Lower leg skin (tissue), 4 donors: ENCODE measurements at regions not wholly inside any gene's neighbourhood (a gene's known extent, or its start where the extent isn't known, plus 50 kb on each side); places are given as distances from the start of the nearest gene placed in this dataset.

Experiments
- DNase-seq, 2 donors: peaks; one replicate each; pipeline ENCODE4 v3.0.0-alpha.2; 2019; ENCODE audit warnings: low spot score in 2 of 2
- H3K4me3 ChIP-seq: fragments of 200-600 bp; sonication (generic); 2 replicates; pipeline ENCODE4 v1.5.1; 2017; ENCODE audit warnings: mild to moderate bottlenecking, low read depth; ENCODE audit not compliant: poor library complexity, severe bottlenecking
- CTCF ChIP-seq, 3 donors: fragments of 450-650 bp; IDR thresholded peaks; one replicate each; pipeline ENCODE4 v1.5.1; 2016; ENCODE audit warnings: antibody characterized with exemption in 3 of 3, mild to moderate bottlenecking in 3 of 3, moderate library complexity in 2 of 3
- POLR2A ChIP-seq, 2 donors: fragments of 450-650 bp; IDR thresholded peaks; one replicate each; pipeline ENCODE4 v1.6.1; 2016 to 2017; ENCODE audit warnings: antibody characterized with exemption in 2 of 2, mild to moderate bottlenecking in 1 of 2, moderate library complexity in 1 of 2
- WGBS, 2 donors: methylation state at CpG; one replicate each; pipeline ENCODE4 v1.1.5; 2018; 5-methylcytosine and 5-hydroxymethylcytosine counted together
- intact Hi-C: fragments of 100-400 bp; cut with DNase I; formaldehyde crosslinking; loops from one replicate; pipeline ENCODE4 v1.15.0; 2023; ENCODE audit warnings: low total_unique reads

GRCh38 chr5:81846301-81846700 lies 95.4 kb upstream of the SSBP2 start:
- WGBS, 2 donors, result 44 to 48% methylated on average over 1 of the region's 1 CpG
- intact Hi-C loops, result no loop called here

GRCh38 chr5:81843845-81844244 lies 92.9 kb upstream of the SSBP2 start:
- no peak overlapping the region for H3K4me3 ChIP-seq
- intact Hi-C loops, result no loop called here
- WGBS, 2 donors, result 87 to 88% methylated on average over 2 of the region's 2 CpGs
- no peak for DNase-seq
- TF ChIP-seq CTCF (IDR thresholded peaks at IDR 0.05), result no peak
- TF ChIP-seq POLR2A (IDR thresholded peaks at IDR 0.05), result no peak

More at GRCh38 chr5:81846301-81846700, 95.4 kb upstream of the SSBP2 start:
- no peak for DNase-seq
- no peak overlapping the region for H3K4me3 ChIP-seq
- no peak for TF ChIP-seq CTCF (IDR thresholded peaks at IDR 0.05)
- TF ChIP-seq POLR2A (IDR thresholded peaks at IDR 0.05), result no peak

- intact Hi-C loops, result no loop called here
- no peak overlapping the region for H3K4me3 ChIP-seq
- TF ChIP-seq POLR2A (IDR thresholded peaks at IDR 0.05), result no peak
- no peak for TF ChIP-seq CTCF (IDR thresholded peaks at IDR 0.05)
- WGBS, 2 donors, result 46 to 56% methylated on average over 6 of the region's 6 CpGs
- DNase-seq, result no peak
Observed at GRCh38 chr5:81842795-81843398, 92.0 kb upstream of the SSBP2 start.

GRCh38 chr5:81839034-81839433 lies 88.1 kb upstream of the SSBP2 start:
- 78 to 79% methylated on average over 3 of the region's 3 CpGs for WGBS, 2 donors
- TF ChIP-seq CTCF (IDR thresholded peaks at IDR 0.05), result no peak
- no peak for TF ChIP-seq POLR2A (IDR thresholded peaks at IDR 0.05)
- no peak overlapping the region for H3K4me3 ChIP-seq
- no peak for DNase-seq
- intact Hi-C loops, result no loop called here

- intact Hi-C loops, result no loop called here
- no peak for DNase-seq
- 74 to 78% methylated on average over 2 of the region's 2 CpGs for WGBS, 2 donors
- H3K4me3 ChIP-seq, result no peak overlapping the region
- TF ChIP-seq POLR2A (IDR thresholded peaks at IDR 0.05), result no peak
- no peak for TF ChIP-seq CTCF (IDR thresholded peaks at IDR 0.05)
Observed at GRCh38 chr5:81838307-81838906, 87.5 kb upstream of the SSBP2 start.
